ENCODE measurements at regions not wholly inside any gene's neighbourhood (a gene's known extent, or its start where the extent isn't known, plus 50 kb on each side); places are given as distances from the start of the nearest gene placed in this dataset.

DNA sequence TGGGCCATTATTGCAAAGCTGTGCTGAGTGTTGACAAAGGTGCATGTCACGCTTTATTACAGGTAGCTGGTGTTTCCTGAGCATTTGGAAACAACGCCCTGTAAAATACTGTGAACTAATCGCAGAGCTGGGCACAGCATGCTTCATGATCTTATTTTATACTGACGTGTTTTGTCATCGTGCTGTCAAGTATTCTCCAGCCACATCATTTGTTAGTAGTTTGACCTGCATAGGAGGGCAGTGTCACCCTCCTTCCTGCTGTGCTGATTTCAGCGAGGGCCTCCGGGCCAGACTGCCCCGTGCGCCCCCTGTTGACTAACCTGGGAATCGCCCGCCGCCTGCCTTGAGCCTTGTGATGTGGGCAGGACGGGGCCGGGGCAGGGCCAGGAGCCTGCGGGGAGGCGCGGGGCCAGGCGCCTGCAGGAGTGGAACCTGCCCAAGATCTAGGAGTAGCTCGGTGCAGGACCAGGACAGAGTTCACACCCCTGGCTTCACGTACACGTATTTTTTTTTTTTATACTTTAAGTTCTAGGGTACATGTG lies 820.7 kb downstream of the KCNJ18 start:
- TF ChIP-seq, protein P1, sequence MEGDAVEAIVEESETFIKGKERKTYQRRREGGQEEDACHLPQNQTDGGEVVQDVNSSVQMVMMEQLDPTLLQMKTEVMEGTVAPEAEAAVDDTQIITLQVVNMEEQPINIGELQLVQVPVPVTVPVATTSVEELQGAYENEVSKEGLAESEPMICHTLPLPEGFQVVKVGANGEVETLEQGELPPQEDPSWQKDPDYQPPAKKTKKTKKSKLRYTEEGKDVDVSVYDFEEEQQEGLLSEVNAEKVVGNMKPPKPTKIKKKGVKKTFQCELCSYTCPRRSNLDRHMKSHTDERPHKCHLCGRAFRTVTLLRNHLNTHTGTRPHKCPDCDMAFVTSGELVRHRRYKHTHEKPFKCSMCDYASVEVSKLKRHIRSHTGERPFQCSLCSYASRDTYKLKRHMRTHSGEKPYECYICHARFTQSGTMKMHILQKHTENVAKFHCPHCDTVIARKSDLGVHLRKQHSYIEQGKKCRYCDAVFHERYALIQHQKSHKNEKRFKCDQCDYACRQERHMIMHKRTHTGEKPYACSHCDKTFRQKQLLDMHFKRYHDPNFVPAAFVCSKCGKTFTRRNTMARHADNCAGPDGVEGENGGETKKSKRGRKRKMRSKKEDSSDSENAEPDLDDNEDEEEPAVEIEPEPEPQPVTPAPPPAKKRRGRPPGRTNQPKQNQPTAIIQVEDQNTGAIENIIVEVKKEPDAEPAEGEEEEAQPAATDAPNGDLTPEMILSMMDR (IDR thresholded peaks at IDR 0.05): no peak
- TF ChIP-seq POLR2A (IDR thresholded peaks at IDR 0.05): no peak

Data from adrenal gland (tissue), 5 donors.